ENCODE measurements at regions not wholly inside any gene's neighbourhood (a gene's known extent, or its start where the extent isn't known, plus 50 kb on each side); places are given as distances from the start of the nearest gene placed in this dataset.

DNA sequence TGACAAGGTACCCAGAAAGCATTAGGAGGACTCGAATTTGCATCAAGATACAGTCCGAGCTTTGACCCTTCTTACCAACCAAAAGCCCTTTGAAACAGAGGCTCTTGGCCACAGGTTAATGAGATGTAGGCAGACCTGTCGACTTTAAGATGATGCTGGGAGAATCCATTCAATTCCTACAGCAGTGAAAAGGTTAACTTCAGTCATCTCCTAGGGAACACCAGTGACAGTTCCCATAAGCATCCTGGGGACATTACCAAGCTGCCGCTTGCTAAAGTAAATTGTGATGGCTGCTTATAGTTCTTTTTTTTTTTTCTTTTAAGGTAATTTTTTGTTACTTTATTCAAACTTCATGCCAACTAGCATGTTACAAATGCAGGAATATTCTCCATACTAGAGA lies 379.3 kb downstream of the SOX11 start:
- DNase-seq, result no peak

GRCh38 chr2:6072276-6072675 lies 380.1 kb downstream of the SOX11 start:
- no peak for DNase-seq

DNA sequence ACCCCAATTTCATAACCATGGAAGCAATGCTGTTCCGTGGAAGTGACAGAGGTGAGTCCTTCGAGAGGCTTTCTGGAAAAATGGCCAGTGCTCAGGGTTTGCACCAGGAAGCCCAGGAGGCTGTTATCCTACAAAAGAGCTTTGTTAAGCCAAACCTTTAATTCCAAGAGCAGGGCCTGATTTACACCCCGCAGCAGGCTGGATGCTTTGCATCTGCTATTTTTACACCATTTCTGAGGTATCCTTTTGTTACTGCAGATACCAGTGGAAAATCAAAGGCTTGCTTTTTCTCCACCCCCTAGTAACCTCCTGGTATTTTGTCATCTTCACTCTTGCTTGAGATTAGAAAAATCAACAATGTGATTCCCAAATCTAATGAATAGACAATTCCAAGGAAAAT lies 380.6 kb downstream of the SOX11 start:
- no peak for DNase-seq

- DNase-seq, result no peak
Measured at GRCh38 chr2:6073191-6074088, 381.3 kb downstream of the SOX11 start.

DNA sequence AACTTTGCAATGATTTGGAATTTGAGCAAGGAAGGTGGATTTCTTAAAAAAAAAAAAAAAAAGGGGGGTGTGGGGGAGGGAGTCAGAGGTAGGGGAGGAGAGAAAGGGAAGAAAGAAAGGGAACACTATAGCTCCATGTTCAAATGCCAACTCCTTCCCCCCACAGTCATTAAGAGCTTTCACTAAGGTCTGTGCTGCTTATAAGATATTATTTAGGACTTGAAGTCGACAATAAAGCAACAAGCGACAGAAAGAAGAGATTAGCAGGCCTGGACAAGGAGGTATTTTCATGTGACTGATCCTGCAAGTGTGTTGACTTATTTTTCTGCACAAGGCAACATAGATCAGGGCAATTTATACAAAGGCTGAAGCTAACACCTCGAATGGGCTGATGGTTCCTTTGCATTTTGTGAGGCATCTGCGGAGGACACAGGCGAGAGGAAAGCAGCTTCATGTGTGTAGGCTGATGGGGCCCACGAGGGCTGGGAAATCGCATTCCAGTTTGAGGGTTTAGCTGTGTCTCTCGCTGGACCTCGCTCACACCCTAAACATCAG lies 382.0 kb downstream of the SOX11 start:
- no peak for DNase-seq

- DNase-seq, result no peak
Measured at GRCh38 chr2:6077585-6077984, 385.4 kb downstream of the SOX11 start.

DNA sequence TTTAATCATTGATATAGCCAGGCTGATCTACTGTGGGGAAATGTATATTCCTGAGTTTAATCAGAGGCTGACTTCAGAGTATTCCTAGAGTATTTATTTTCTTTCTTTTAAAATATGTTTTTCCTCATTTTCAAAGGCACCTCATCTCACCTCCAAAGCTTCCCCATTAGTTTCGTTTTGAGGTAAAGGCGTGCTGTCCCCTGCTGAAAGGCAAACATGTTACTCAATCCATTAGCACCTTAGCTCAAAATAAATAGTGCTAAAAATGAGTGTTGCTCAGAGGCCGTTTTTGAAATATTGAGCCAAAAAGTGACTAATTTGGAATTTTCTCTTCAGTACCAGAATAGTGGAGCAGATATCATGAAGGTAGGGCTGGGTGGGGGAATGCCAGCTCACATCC lies 386.2 kb downstream of the SOX11 start:
- no peak for DNase-seq

DNA sequence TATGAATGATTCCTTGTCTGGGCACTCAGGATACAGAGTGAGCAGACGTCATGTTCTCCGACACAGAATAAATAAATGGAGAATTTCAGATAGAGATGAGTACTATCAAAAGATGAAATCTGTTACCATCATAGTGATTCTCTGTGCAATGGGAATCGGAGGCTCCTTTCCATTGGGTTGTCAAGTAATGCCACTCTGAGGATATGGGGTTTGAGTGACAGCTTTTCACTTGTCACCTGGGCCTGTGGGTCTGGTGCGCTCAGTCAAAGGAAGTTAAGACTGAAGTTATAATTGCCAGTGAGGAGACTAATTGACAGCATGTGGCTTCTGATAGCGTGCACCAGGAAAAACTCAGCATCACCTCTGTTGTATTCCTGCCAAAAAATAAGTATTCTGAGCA lies 387.2 kb downstream of the SOX11 start:
- no peak for DNase-seq

DNA sequence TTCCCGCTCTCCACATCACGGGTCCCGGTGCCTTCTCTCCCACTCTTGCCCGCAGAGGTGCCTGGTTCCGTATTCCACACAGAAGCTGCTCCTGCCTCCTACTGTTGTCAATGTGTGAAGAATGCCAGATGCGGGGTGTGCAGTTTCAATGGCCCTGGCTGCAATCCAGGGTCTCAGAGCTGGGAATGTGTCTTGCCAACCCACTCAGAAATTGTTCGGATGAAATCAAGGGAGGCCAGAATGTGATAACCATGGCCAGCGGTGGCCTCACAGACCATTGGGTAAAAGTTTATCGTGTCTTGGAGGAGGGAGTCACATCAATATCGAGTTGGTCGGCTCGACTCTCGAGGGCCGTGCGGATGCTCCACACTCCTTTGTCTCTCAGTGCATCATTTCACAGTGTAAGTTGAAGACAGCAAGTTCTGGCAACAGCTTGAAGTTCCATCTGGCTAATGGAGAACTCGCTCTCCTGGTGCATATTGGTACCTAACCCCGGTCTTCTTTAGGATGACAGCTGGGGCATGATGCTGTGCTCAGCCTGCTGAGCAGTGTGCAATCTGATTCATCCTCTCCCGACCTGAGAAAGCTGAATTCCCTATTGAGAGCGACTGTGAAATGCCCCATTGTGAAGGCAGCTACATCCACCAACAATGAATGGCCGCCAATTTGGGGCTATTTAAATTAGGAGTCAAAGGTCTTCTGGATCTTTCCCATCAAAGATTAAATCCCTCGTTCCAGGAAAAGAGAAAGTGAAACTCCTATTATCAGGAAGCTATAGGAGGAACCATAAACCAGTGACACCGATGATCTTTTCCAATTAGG lies 389.0 kb downstream of the SOX11 start:
- no peak for DNase-seq

GRCh38 chr2:6081955-6082624 lies 389.9 kb downstream of the SOX11 start:
- no peak for DNase-seq

DNA sequence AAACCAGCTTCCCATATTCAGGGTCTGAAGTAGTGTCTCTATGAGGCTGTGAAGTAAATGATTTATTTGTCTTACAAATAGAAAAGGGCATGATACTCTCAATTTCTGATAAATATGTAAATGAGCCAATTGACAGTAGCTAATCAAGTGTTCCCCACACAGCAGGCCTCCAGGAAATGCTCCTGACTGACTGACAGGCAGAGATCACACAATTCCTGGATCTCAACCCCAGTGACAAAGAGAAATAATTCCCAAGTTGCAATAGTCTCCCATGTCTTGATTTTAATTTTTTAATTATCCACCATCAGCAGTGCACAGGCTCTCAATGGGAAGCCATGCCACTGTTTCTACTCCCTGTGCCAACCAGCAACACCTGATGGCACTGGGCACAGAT lies 390.4 kb downstream of the SOX11 start:
- no peak for DNase-seq

- DNase-seq, result no peak
Measured at GRCh38 chr2:6083136-6083535, 391.0 kb downstream of the SOX11 start.

GRCh38 chr2:6089474-6089873 lies 397.3 kb downstream of the SOX11 start:
- DNase-seq, result no peak

- DNase-seq, result no peak
Measured at GRCh38 chr2:6103372-6103771, 411.2 kb downstream of the SOX11 start.

- no peak for DNase-seq
Measured at GRCh38 chr2:6103949-6104348, 411.8 kb downstream of the SOX11 start.

DNA sequence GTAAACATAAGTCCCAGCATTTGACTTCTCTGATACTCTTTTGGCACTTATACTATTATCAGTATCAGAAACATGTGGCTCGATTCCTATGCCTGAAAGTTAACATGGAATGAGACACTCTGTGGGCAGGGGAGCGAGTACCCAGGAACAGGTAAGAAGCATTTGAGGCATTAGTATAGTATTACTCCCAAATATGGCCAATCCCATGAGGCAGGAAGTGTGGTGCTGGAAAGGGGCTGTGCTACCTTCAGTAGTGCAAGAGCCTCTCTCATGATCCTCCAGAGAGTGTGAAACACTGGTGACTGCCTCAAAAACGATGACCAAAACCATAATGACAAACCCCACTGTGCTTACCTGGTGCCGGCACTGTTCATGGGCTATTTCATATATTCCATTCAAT lies 415.1 kb downstream of the SOX11 start:
- no peak for DNase-seq

- DNase-seq, result no peak
Measured at GRCh38 chr2:6109831-6110230, 417.6 kb downstream of the SOX11 start.

DNA sequence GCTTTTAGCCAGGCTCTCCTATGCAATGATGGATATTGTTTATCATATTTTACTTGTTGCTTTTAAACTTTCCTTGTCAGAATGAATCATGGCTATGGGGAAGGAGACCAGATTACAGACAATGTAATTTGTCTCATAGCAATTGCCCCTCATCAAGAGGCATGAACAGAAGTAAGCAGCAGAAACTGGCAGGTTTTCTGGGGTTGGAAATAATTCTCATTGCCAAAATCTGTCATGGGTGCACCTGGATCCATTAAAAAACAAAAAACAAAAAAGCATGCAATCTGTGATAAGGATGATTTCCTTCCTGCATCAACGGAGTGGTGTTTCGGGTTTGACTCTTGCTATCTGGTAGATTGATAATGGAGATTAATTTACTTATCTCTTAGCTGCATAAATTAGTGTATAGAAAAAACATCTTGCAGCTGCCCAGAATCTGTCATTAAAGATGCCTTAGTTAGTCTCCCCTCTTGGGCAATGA lies 419.6 kb downstream of the SOX11 start:
- no peak for DNase-seq

- no peak for DNase-seq
Measured at GRCh38 chr2:6113786-6114185, 421.6 kb downstream of the SOX11 start.

GRCh38 chr2:6127718-6128117 lies 435.5 kb downstream of the SOX11 start:
- no peak for DNase-seq

DNA sequence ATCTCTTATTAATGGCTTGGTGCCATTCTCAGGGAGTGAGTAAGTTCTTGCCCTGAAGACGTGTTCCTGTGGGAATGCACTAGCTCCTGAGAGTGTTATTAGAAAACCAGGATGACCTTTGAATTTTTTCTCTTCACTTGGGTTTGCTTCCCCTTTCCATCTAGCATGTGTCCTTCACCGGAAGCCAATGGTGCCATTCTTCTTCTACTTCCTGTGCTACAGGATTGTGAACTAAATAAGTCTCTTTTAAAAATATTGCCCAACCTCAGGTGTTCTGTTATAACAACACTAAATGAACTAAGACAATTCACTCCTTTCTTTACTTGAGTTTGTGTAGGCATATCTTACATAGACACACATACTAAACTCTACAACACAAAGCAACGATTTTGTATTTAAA lies 447.0 kb downstream of the SOX11 start:
- no peak for DNase-seq

- DNase-seq, result no peak
Measured at GRCh38 chr2:6139916-6140315, 447.7 kb downstream of the SOX11 start.

DNA sequence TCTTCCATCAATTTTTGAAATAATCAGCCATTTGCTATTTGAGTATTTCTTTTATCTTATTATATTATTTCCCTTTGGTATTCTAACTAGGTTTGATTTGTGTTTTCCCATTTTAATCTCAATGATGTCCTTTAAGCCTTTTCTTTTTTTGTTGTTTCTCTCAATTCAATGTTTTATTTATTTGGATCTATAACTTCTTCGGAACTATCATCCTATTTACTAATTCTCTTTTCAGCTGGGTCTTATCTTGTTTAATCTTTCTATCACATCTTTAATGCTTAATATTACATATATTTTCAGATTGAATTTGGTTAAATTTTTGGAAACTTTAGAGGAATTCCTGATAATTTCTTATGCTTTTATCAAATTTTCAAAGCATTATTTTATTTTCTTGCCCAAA lies 448.3 kb downstream of the SOX11 start:
- no peak for DNase-seq

Measured in GOT3 (cell line).